Right cardiac atrium (tissue), 5 donors: ENCODE measurements at regions not wholly inside any gene's neighbourhood (a gene's known extent, or its start where the extent isn't known, plus 50 kb on each side); places are given as distances from the start of the nearest gene placed in this dataset.
A peak's percentile ranks its signal among the peaks of the same experiment; 100 is the strongest.

Experiments used
- ATAC-seq, 2 donors: fragments of 200-7000 bp; cut with Tn5 transposase; one replicate each; pipeline versions ENCODE4 v1.8.0 to v1.9.1; 2020; ENCODE audit warnings: moderate library complexity in 2 of 2, mild to moderate bottlenecking in 1 of 2
- DNase-seq, 3 donors: peaks; one replicate each; pipeline ENCODE4 v3.0.0-alpha.2; 2020
- H3K27ac ChIP-seq: one replicate; pipeline ENCODE4 v1.5.1; 2013; ENCODE audit warnings: mild to moderate bottlenecking, low read length, control low read depth, moderate library complexity
- H3K27me3 ChIP-seq: one replicate; pipeline ENCODE4 v1.6.1; 2013; ENCODE audit not compliant: control insufficient read depth, insufficient read depth
- H3K4me1 ChIP-seq: one replicate; pipeline ENCODE4 v1.6.1; 2013; ENCODE audit warnings: low read length; ENCODE audit not compliant: control insufficient read depth, insufficient read depth
- H3K4me3 ChIP-seq: one replicate; pipeline ENCODE4 v1.5.1; 2013; ENCODE audit warnings: low read length, control low read depth
- H3K9me3 ChIP-seq: one replicate; pipeline ENCODE4 v1.6.1; 2013; ENCODE audit warnings: low read length; ENCODE audit not compliant: control insufficient read depth
- WGBS: extraction: QIAGEN DNeasy Blood & Tissue Kit; methylation state at CpG from one replicate; pipeline ENCODE4 v1.1.7; 2013; 5-methylcytosine and 5-hydroxymethylcytosine counted together
- intact Hi-C, 4 donors: fragments of 100-400 bp; cut with DNase I; formaldehyde crosslinking; loops; one replicate each; pipeline versions ENCODE4 v1.11.0 to v1.14.0; 2022 to 2023
- donor health status: healthy with polysubstance abuse.
- donor health status: DM: no; HTN: yes; CAD: no.
- donor health status: DM: no; HTN: no; CAD: no.
- donor health status: DM: no; HTN: yes; CAD: no; lungs with severe emphysema.
- donor health status: DM: yes; HTN: yes; CAD: no.

GRCh38 chr4:124525524-124525923 lies 187.0 kb downstream of the ANKRD50 start:
- intact Hi-C loops: no loop called here
- WGBS: over 99% methylated on average over 4 of the region's 4 CpGs
- H3K4me1 ChIP-seq: peaks cover 1% of the 10 kb centered on the region
- H3K4me3 ChIP-seq: no peak overlapping the region
- H3K9me3 ChIP-seq: no peaks in the 10 kb centered on the region
- DNase-seq (peak in 1 of 3 donors; percentile 25), ATAC-seq (no peak)
- no peak overlapping the region for H3K27ac ChIP-seq
- H3K27me3 ChIP-seq: no peaks in the 10 kb centered on the region

GRCh38 chr4:124526331-124526730 lies 186.2 kb downstream of the ANKRD50 start:
- Histone ChIP-seq H3K9me3 (no peaks in the 10 kb centered on the region), H3K27me3 (no peaks in the 10 kb centered on the region), H3K4me3 (no peak overlapping the region), H3K4me1 (peaks cover 1% of the 10 kb centered on the region), H3K27ac (no peak overlapping the region)
- intact Hi-C loops: no loop called here
- ATAC-seq (no peak), DNase-seq (no peak)
- WGBS: 26% methylated on average over 2 of the region's 2 CpGs

- intact Hi-C loops: no loop called here
- H3K4me3 ChIP-seq: no peak overlapping the region
- 66% methylated on average over 4 of the region's 4 CpGs for WGBS
- no peak for DNase-seq
- no peak overlapping the region for H3K27ac ChIP-seq
- H3K27me3 ChIP-seq: no peaks in the 10 kb centered on the region
- no peak for ATAC-seq
- no peaks in the 10 kb centered on the region for H3K9me3 ChIP-seq
- peaks cover 1% of the 10 kb centered on the region for H3K4me1 ChIP-seq
Observed at GRCh38 chr4:124526769-124527168, 185.8 kb downstream of the ANKRD50 start.

GRCh38 chr4:124527364-124527763 lies 185.2 kb downstream of the ANKRD50 start:
- Histone ChIP-seq H3K4me3 (no peak overlapping the region), H3K27ac (no peak overlapping the region), H3K9me3 (no peaks in the 10 kb centered on the region), H3K4me1 (peaks cover 1% of the 10 kb centered on the region), H3K27me3 (no peaks in the 10 kb centered on the region)
- WGBS: 95% methylated on average over 3 of the region's 3 CpGs
- intact Hi-C loops: no loop called here
- no peak for DNase-seq
- ATAC-seq: no peak

GRCh38 chr4:124529131-124529530 lies 183.4 kb downstream of the ANKRD50 start:
- Histone ChIP-seq H3K4me3 (no peak overlapping the region), H3K9me3 (no peaks in the 10 kb centered on the region), H3K27me3 (no peaks in the 10 kb centered on the region), H3K4me1 (peaks cover 1% of the 10 kb centered on the region), H3K27ac (no peak overlapping the region)
- intact Hi-C loops: no loop called here
- no peak for ATAC-seq
- 96% methylated on average over 1 of the region's 1 CpG for WGBS
- no peak for DNase-seq

GRCh38 chr4:124530464-124531077 lies 182.0 kb downstream of the ANKRD50 start:
- H3K27me3 ChIP-seq: no peaks in the 10 kb centered on the region
- no peak overlapping the region for H3K27ac ChIP-seq
- DNase-seq (no peak), ATAC-seq (no peak)
- WGBS: 76% methylated on average over 5 of the region's 5 CpGs
- intact Hi-C loops: no loop called here
- H3K4me3 ChIP-seq: no peak overlapping the region
- H3K4me1 ChIP-seq: peaks cover 1% of the 10 kb centered on the region
- no peaks in the 10 kb centered on the region for H3K9me3 ChIP-seq

GRCh38 chr4:124534131-124534530 lies 178.4 kb downstream of the ANKRD50 start:
- H3K27me3 ChIP-seq: no peaks in the 10 kb centered on the region
- intact Hi-C loops: no loop called here
- no peak overlapping the region for H3K4me3 ChIP-seq
- H3K27ac ChIP-seq: no peak overlapping the region
- DNase-seq (no peak), ATAC-seq (no peak)
- 75% methylated on average over 2 of the region's 2 CpGs for whole genome bisulfite sequencing
- H3K9me3 ChIP-seq: no peaks in the 10 kb centered on the region
- no peaks in the 10 kb centered on the region for H3K4me1 ChIP-seq

GRCh38 chr4:124535003-124535402 lies 177.5 kb downstream of the ANKRD50 start:
- Histone ChIP-seq H3K9me3 (no peaks in the 10 kb centered on the region), H3K27me3 (no peaks in the 10 kb centered on the region), H3K4me3 (no peak overlapping the region), H3K4me1 (no peaks in the 10 kb centered on the region), H3K27ac (no peak overlapping the region)
- DNase-seq (no peak), ATAC-seq (no peak)
- intact Hi-C loops: no loop called here
- WGBS: 90% methylated on average over 1 of the region's 1 CpG

- no peaks in the 10 kb centered on the region for H3K27me3 ChIP-seq
- no peak for DNase-seq
- ATAC-seq: no peak
- H3K27ac ChIP-seq: no peak overlapping the region
- H3K4me3 ChIP-seq: no peak overlapping the region
- intact Hi-C loops: no loop called here
- 92% methylated on average over 4 of the region's 4 CpGs for WGBS
- H3K9me3 ChIP-seq: no peaks in the 10 kb centered on the region
- H3K4me1 ChIP-seq: no peaks in the 10 kb centered on the region
Observed at GRCh38 chr4:124536946-124537345, 175.6 kb downstream of the ANKRD50 start.

GRCh38 chr4:124537971-124538370 lies 174.6 kb downstream of the ANKRD50 start:
- intact Hi-C loops: no loop called here
- H3K27me3 ChIP-seq: no peaks in the 10 kb centered on the region
- ATAC-seq: no peak

GRCh38 chr4:124540014-124540413 lies 172.5 kb downstream of the ANKRD50 start:
- WGBS: 92% methylated on average over 3 of the region's 3 CpGs
- Histone ChIP-seq H3K27ac (no peak overlapping the region), H3K27me3 (no peaks in the 10 kb centered on the region), H3K9me3 (no peaks in the 10 kb centered on the region), H3K4me1 (no peaks in the 10 kb centered on the region), H3K4me3 (no peak overlapping the region)
- intact Hi-C loops: no loop called here
- no peak for DNase-seq
- ATAC-seq: no peak

More at GRCh38 chr4:124537971-124538370, 174.6 kb downstream of the ANKRD50 start:
- no peak overlapping the region for H3K4me3 ChIP-seq
- H3K4me1 ChIP-seq: no peaks in the 10 kb centered on the region
- no peaks in the 10 kb centered on the region for H3K9me3 ChIP-seq
- DNase-seq: no peak
- no peak overlapping the region for H3K27ac ChIP-seq
